ENCODE measurements at regions not wholly inside any gene's neighbourhood (a gene's known extent, or its start where the extent isn't known, plus 50 kb on each side); places are given as distances from the start of the nearest gene placed in this dataset.

- Histone ChIP-seq H3K9me3 (ENCODE audit: low read depth, low read length) (no peaks in the 10 kb centered on the region), H3K4me1 (ENCODE audit: insufficient read depth, low read length) (no peaks in the 10 kb centered on the region), H3K4me2 (ENCODE audit: insufficient read depth, low read length) (no peak overlapping the region), H3K27me3 (ENCODE audit: insufficient read depth, low read length) (no peaks in the 10 kb centered on the region), H2AFZ (ENCODE audit: low read length) (no peak overlapping the region), H3K4me3 (ENCODE audit: insufficient read depth, low read length) (no peak overlapping the region), H3K27ac (ENCODE audit: low read depth, low read length) (no peak overlapping the region), H3K36me3 (ENCODE audit: insufficient read depth, low read length) (no peaks in the 10 kb centered on the region), H4K20me1 (ENCODE audit: insufficient read depth, low read length) (no peaks in the 10 kb centered on the region), H3K79me2 (ENCODE audit: insufficient read depth, low read length) (no peaks in the 10 kb centered on the region)
- DNase-seq (ENCODE audit: insufficient read length, low spot score, missing footprints): no peak
- TF ChIP-seq, protein P1, sequence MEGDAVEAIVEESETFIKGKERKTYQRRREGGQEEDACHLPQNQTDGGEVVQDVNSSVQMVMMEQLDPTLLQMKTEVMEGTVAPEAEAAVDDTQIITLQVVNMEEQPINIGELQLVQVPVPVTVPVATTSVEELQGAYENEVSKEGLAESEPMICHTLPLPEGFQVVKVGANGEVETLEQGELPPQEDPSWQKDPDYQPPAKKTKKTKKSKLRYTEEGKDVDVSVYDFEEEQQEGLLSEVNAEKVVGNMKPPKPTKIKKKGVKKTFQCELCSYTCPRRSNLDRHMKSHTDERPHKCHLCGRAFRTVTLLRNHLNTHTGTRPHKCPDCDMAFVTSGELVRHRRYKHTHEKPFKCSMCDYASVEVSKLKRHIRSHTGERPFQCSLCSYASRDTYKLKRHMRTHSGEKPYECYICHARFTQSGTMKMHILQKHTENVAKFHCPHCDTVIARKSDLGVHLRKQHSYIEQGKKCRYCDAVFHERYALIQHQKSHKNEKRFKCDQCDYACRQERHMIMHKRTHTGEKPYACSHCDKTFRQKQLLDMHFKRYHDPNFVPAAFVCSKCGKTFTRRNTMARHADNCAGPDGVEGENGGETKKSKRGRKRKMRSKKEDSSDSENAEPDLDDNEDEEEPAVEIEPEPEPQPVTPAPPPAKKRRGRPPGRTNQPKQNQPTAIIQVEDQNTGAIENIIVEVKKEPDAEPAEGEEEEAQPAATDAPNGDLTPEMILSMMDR (IDR thresholded peaks at IDR 0.05; ENCODE audit: extremely low read depth, low read depth, low read length): no peak
These were observed 76.7 kb upstream of the SNTG2 start for GRCh38 chr2:873651-874580.

GRCh38 chr2:873027-873426 lies 77.6 kb upstream of the SNTG2 start:
- Histone ChIP-seq H3K27ac (ENCODE audit: low read depth, low read length) (no peak overlapping the region), H3K4me1 (ENCODE audit: insufficient read depth, low read length) (no peaks in the 10 kb centered on the region), H2AFZ (ENCODE audit: low read length) (no peak overlapping the region), H3K79me2 (ENCODE audit: insufficient read depth, low read length) (no peaks in the 10 kb centered on the region), H3K4me2 (ENCODE audit: insufficient read depth, low read length) (no peak overlapping the region), H3K4me3 (ENCODE audit: insufficient read depth, low read length) (no peak overlapping the region), H4K20me1 (ENCODE audit: insufficient read depth, low read length) (no peaks in the 10 kb centered on the region), H3K9me3 (ENCODE audit: low read depth, low read length) (no peaks in the 10 kb centered on the region), H3K27me3 (ENCODE audit: insufficient read depth, low read length) (no peaks in the 10 kb centered on the region), H3K36me3 (ENCODE audit: insufficient read depth, low read length) (no peaks in the 10 kb centered on the region)
- DNase-seq (ENCODE audit: insufficient read length, low spot score, missing footprints): no peak
- TF ChIP-seq, protein P1 (IDR thresholded peaks at IDR 0.05; ENCODE audit: extremely low read depth, low read depth, low read length): no peak

DNA sequence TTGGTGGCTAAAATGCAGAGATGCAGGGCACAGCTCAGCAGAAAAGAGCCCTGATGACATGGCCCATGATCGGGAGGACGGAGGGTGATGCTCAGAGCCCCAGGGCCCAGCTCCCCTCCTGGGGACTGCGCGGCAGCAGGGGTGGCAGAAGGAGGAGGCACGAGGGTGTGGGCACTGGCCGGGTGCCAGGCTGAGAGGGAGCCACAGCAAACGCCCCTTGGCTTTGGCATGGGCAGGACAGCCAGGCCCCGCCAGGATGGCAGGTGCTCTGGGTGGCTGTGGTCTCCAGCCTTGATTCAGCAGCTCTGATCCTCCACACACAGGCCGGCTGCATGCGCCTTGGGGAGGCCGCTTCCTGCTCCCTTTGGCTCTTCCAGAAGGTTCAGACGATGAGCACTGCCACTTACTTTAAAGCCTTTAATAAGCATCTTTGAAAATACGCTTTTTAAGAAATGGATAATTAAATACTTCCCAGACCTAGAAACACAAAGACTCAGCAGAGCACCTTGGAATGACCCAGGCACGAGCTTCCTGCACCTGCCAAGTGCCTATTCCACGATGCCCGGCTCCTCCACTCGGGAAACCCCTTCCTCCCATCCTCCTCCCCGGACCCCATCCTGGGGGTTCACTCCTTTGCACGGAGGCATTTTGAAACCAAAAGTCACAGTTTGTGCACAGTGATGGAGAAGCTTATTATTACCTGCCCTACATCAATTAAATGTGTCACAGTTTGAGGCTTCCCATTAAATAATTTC lies 78.5 kb upstream of the SNTG2 start:
- no peak for DNase-seq (ENCODE audit: insufficient read length, low spot score, missing footprints)
- H3K36me3 ChIP-seq (ENCODE audit: insufficient read depth, low read length): no peaks in the 10 kb centered on the region
- no peaks in the 10 kb centered on the region for H4K20me1 ChIP-seq (ENCODE audit: insufficient read depth, low read length)
- TF ChIP-seq, protein P1 (IDR thresholded peaks at IDR 0.05; ENCODE audit: extremely low read depth, low read depth, low read length): no peak
- H2AFZ ChIP-seq (ENCODE audit: low read length): no peak overlapping the region
- no peaks in the 10 kb centered on the region for H3K79me2 ChIP-seq (ENCODE audit: insufficient read depth, low read length)
- H3K9me3 ChIP-seq (ENCODE audit: low read depth, low read length): no peaks in the 10 kb centered on the region
- H3K27ac ChIP-seq (ENCODE audit: low read depth, low read length): no peak overlapping the region
- H3K27me3 ChIP-seq (ENCODE audit: insufficient read depth, low read length): no peaks in the 10 kb centered on the region
- H3K4me2 ChIP-seq (ENCODE audit: insufficient read depth, low read length): no peak overlapping the region
- H3K4me3 ChIP-seq (ENCODE audit: insufficient read depth, low read length): no peak overlapping the region
- no peaks in the 10 kb centered on the region for H3K4me1 ChIP-seq (ENCODE audit: insufficient read depth, low read length)

GRCh38 chr2:871175-871727 lies 79.4 kb upstream of the SNTG2 start:
- DNase-seq (ENCODE audit: insufficient read length, low spot score, missing footprints): no peak
- Histone ChIP-seq H3K79me2 (ENCODE audit: insufficient read depth, low read length) (no peaks in the 10 kb centered on the region), H3K4me2 (ENCODE audit: insufficient read depth, low read length) (no peak overlapping the region), H4K20me1 (ENCODE audit: insufficient read depth, low read length) (no peaks in the 10 kb centered on the region), H3K4me1 (ENCODE audit: insufficient read depth, low read length) (no peaks in the 10 kb centered on the region), H3K27me3 (ENCODE audit: insufficient read depth, low read length) (no peaks in the 10 kb centered on the region), H2AFZ (ENCODE audit: low read length) (no peak overlapping the region), H3K27ac (ENCODE audit: low read depth, low read length) (no peak overlapping the region), H3K36me3 (ENCODE audit: insufficient read depth, low read length) (no peaks in the 10 kb centered on the region), H3K4me3 (ENCODE audit: insufficient read depth, low read length) (no peak overlapping the region), H3K9me3 (ENCODE audit: low read depth, low read length) (no peaks in the 10 kb centered on the region)
- TF ChIP-seq, protein P1 (IDR thresholded peaks at IDR 0.05; ENCODE audit: extremely low read depth, low read depth, low read length): no peak
